ENCODE measurements at regions not wholly inside any gene's neighbourhood (a gene's known extent, or its start where the extent isn't known, plus 50 kb on each side); places are given as distances from the start of the nearest gene placed in this dataset.

DNA sequence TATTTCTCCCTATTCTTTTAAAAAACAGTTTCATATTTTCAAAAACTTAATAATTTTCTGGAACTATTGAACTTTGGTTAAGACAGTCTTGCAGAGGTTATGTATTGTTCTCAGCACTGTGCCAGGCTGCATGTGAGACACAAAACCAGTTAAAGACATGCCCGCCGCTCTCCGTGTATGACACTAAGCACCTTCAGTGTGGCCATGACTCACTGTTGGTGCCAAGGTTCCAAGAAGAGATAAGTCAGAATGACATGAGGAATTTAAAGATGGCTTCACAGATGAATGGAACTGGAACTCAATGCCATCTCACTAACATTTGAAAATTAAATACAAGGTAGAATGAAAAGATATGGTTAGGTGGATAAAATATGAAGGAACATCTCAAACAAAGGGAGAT, 525.5 kb upstream of the ZFP42 start:
- ATAC-seq (ENCODE audit: low read depth) (no peak), DNase-seq (no peak)
- TF ChIP-seq RCOR1 (IDR thresholded peaks at IDR 0.05; ENCODE audit: insufficient replicate concordance, low read length) (no peak), MAFK (IDR thresholded peaks at IDR 0.05; ENCODE audit: low read depth, low read length) (no peak), CHD1 (IDR thresholded peaks at IDR 0.05; ENCODE audit: low read depth, low read length) (no peak), RFX5 (IDR thresholded peaks at IDR 0.05; ENCODE audit: low read depth, low read length) (no peak), BHLHE40 (IDR thresholded peaks at IDR 0.05; ENCODE audit: low read depth, low read length) (no peak), MXI1 (IDR thresholded peaks at IDR 0.05; ENCODE audit: borderline replicate concordance, low read depth, low read length) (no peak), POLR2A (IDR thresholded peaks at IDR 0.05; ENCODE audit: low read depth, low read length) (no peak), FOS (IDR thresholded peaks at IDR 0.05; ENCODE audit: low read depth, low read length) (no peak), MAZ (IDR thresholded peaks at IDR 0.05; ENCODE audit: borderline replicate concordance, low read depth, low read length) (no peak), RAD21 (IDR thresholded peaks at IDR 0.05; ENCODE audit: low read length) (no peak), CEBPB (IDR thresholded peaks at IDR 0.05; ENCODE audit: low read depth, low read length) (no peak)
- TF ChIP-seq, protein P1, sequence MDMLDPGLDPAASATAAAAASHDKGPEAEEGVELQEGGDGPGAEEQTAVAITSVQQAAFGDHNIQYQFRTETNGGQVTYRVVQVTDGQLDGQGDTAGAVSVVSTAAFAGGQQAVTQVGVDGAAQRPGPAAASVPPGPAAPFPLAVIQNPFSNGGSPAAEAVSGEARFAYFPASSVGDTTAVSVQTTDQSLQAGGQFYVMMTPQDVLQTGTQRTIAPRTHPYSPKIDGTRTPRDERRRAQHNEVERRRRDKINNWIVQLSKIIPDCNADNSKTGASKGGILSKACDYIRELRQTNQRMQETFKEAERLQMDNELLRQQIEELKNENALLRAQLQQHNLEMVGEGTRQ (IDR thresholded peaks at IDR 0.05; ENCODE audit: low read depth, low read length) = no peak
- TF ChIP-seq, protein P2, sequence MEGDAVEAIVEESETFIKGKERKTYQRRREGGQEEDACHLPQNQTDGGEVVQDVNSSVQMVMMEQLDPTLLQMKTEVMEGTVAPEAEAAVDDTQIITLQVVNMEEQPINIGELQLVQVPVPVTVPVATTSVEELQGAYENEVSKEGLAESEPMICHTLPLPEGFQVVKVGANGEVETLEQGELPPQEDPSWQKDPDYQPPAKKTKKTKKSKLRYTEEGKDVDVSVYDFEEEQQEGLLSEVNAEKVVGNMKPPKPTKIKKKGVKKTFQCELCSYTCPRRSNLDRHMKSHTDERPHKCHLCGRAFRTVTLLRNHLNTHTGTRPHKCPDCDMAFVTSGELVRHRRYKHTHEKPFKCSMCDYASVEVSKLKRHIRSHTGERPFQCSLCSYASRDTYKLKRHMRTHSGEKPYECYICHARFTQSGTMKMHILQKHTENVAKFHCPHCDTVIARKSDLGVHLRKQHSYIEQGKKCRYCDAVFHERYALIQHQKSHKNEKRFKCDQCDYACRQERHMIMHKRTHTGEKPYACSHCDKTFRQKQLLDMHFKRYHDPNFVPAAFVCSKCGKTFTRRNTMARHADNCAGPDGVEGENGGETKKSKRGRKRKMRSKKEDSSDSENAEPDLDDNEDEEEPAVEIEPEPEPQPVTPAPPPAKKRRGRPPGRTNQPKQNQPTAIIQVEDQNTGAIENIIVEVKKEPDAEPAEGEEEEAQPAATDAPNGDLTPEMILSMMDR (conservative IDR thresholded peaks at IDR 0.05; ENCODE audit: low read depth, low read length) = no peak
- no TSS peak for BruUV-seq (replicated peaks)
- no peak overlapping the region for H3K27ac ChIP-seq (ENCODE audit: insufficient read depth, low read length)
- peaks cover 3% of the 10 kb centered on the region; the same call in 1 of the 2 replicates for H3K9me1 ChIP-seq (ENCODE audit: insufficient read depth, low read length)
- H3K56ac ChIP-seq (ENCODE audit: extremely low read depth, insufficient read depth, low read length) = no peak overlapping the region
- peaks cover 0 to 3% of the 10 kb centered on the region in 2 experiments; a peak in 1 of 4 replicates for H3K79me1 ChIP-seq (ENCODE audit: low read depth in 1 of 2, low read length in 2 of 2)
- no peaks in the 10 kb centered on the region for H3K27me3 ChIP-seq (ENCODE audit: control insufficient read depth, insufficient read depth, low read length)
- WGBS, 2 experiments (ENCODE audit: extremely low coverage in 2 of 2, insufficient read length in 1 of 2) = no CpG with 5 or more reads among the region's 3 CpGs
- peak overlapping the region; percentile 63; the same call in 1 of the 2 replicates for H3K18ac ChIP-seq (ENCODE audit: low read depth, low read length)
- H2BK5ac ChIP-seq (ENCODE audit: low read depth, low read length, poor library complexity, severe bottlenecking) = no peak overlapping the region
- no peak overlapping the region for H3K23ac ChIP-seq (ENCODE audit: low read depth, low read length)
- no peak overlapping the region for H3K9ac ChIP-seq (ENCODE audit: low read depth, low read length)
- ChIA-PET CTCF (no interaction called here), POLR2A (ENCODE audit: unreplicated experiment) (no interaction called here)
- H3K4me2 ChIP-seq (ENCODE audit: low read depth, low read length) = no peak overlapping the region
- H3K14ac ChIP-seq (replicated peaks; ENCODE audit: low read depth, low read length) = peak overlapping the region; percentile 37; the same call in 1 of the 2 replicates
- no peak overlapping the region for H3K4me3 ChIP-seq (ENCODE audit: insufficient read depth, low read depth, low read length)
- H2AFZ ChIP-seq (replicated peaks; ENCODE audit: low read length, poor library complexity) = no peak overlapping the region
- in situ Hi-C loops (cut with MboI; ENCODE audit: low sequenced_read_pairs) (no loop called here), dilution Hi-C loops (cut with HindIII; ENCODE audit: low sequenced_read_pairs, unreplicated experiment) (no loop called here), intact Hi-C loops (cut with micrococcal nuclease) (loop anchor here (10.0 kb wide), 1 partner anchor 525 kb away; no protein-coding TSS in a partner anchor)
- H3K4ac ChIP-seq (ENCODE audit: low read depth, low read length) = peak overlapping the region; percentile 83; the same call in 1 of the 2 replicates
- H4K20me1 ChIP-seq (ENCODE audit: insufficient read depth, low read length) = no peaks in the 10 kb centered on the region
- no peaks in the 10 kb centered on the region for H3K36me3 ChIP-seq (ENCODE audit: control insufficient read depth, insufficient read depth, low read length)
- peak overlapping the region; percentile 46; the same call in 1 of the 2 replicates for H2BK20ac ChIP-seq (ENCODE audit: low read depth, low read length)
- H4K5ac ChIP-seq (ENCODE audit: low read depth, low read length) = peak overlapping the region; percentile 33
- peaks cover 2% of the 10 kb centered on the region for H3K4me1 ChIP-seq (ENCODE audit: control insufficient read depth, insufficient read depth, low read length)
- no peak overlapping the region for H4K91ac ChIP-seq (ENCODE audit: insufficient read depth, low read depth, low read length)
- no peak overlapping the region for H2AK9ac ChIP-seq (replicated peaks; ENCODE audit: low read depth, low read length, poor library complexity)
- H4K8ac ChIP-seq (ENCODE audit: low read depth in 2 of 2, low read length in 2 of 2) = peak overlapping the region in 1 of 2 experiments; percentile 11; a peak in 1 of 4 replicates
- H3K9me3 ChIP-seq (ENCODE audit: control insufficient read depth, insufficient read depth, low read length) = no peaks in the 10 kb centered on the region
- peak overlapping the region; percentile 43; the same call in 1 of the 2 replicates for H2AK5ac ChIP-seq (ENCODE audit: low read depth, low read length)
- no peak overlapping the region; the same call in 2 of the 3 replicates for H2BK15ac ChIP-seq (ENCODE audit: low read depth, low read length)
- peak overlapping the region; percentile 82; the same call in 1 of the 2 replicates for H2BK120ac ChIP-seq (ENCODE audit: low read depth, low read length)
